Right lobe of liver (tissue), 6 donors: ENCODE measurements at regions not wholly inside any gene's neighbourhood (a gene's known extent, or its start where the extent isn't known, plus 50 kb on each side); places are given as distances from the start of the nearest gene placed in this dataset.
"Not testable (repeated sequence)": the region's sequence is repeated elsewhere in the genome, so short reads cannot be mapped to it uniquely, and the experiment has no call there.

Source experiments
- ATAC-seq, 4 donors: fragments of 200-7000 bp; cut with Tn5 transposase; one replicate each; pipeline ENCODE4 v1.9.1; 2020; ENCODE audit warnings: mild to moderate bottlenecking in 4 of 4, moderate library complexity in 4 of 4
- DNase-seq, 3 donors: peaks; one replicate each; pipeline ENCODE4 v3.0.0-alpha.2; 2020
- H3K27ac ChIP-seq, 3 donors: fragments of 200-600 bp; one replicate each; pipeline ENCODE4 v1.8.0; 2022
- H3K27me3 ChIP-seq, 2 donors: fragments of 200-600 bp; one replicate each; pipeline ENCODE4 v1.8.0; 2022
- H3K36me3 ChIP-seq, 4 donors: fragments of 200-600 bp; sonication (generic) in 1 of 4; one replicate each; pipeline versions ENCODE4 v1.5.1 to v1.8.0; 2017 to 2022; ENCODE audit warnings: control low read depth in 1 of 4
- H3K4me1 ChIP-seq, 4 donors: fragments of 200-600 bp; sonication (generic) in 1 of 4; one replicate each; pipeline versions ENCODE4 v1.5.1 to v1.8.0; 2017 to 2022; ENCODE audit warnings: control low read depth in 1 of 4
- H3K4me3 ChIP-seq, 3 donors: fragments of 200-600 bp; one replicate each; pipeline ENCODE4 v1.8.0; 2022
- H3K9me3 ChIP-seq, 4 donors: fragments of 200-600 bp; sonication (generic) in 1 of 4; one replicate each; pipeline versions ENCODE4 v1.5.1 to v1.8.0; 2017 to 2022; ENCODE audit warnings: control low read depth in 1 of 4
- CTCF ChIP-seq, 4 donors: fragments of 200-600 bp in 3 of 4; fragments of 450-650 bp in 1 of 4; IDR thresholded peaks; one replicate each; pipeline versions ENCODE4 v1.5.1 to v1.8.0; 2016 to 2022; ENCODE audit warnings: antibody characterized with exemption in 4 of 4, mild to moderate bottlenecking in 2 of 4
- POLR2A ChIP-seq: fragments of 450-650 bp; IDR thresholded peaks from one replicate; pipeline ENCODE4 v1.6.1; 2017; ENCODE audit warnings: antibody characterized with exemption, mild to moderate bottlenecking
- WGBS: methylation state at CpG from one replicate; pipeline ENCODE4 v1.1.6; 2018; ENCODE audit warnings: low coverage, low lambda C conversion rate; ENCODE audit not compliant: insufficient coverage; ENCODE audit errors: missing lambda C conversion rate; 5-methylcytosine and 5-hydroxymethylcytosine counted together
- intact Hi-C, 2 donors: fragments of 100-400 bp; cut with DNase I; formaldehyde crosslinking; loops; one replicate each; pipeline versions ENCODE4 v1.11.2 to v1.14.1; 2022
- donor health status: DM: no; HTN: yes; CAD: no.
- donor health status: DM: no; HTN: no; CAD: no.
- donor health status: DM: no; HTN: no; CAD: no.
- donor health status: DM: no; HTN: yes; CAD: no.
- donor health status: DM: no; HTN: yes; CAD: no.

GRCh38 chr2:7634409-7634808, 717.2 kb downstream of the RNF144A start:
- H3K27me3 ChIP-seq = no peaks in the 10 kb centered on the region
- H3K4me3 ChIP-seq = no peak overlapping the region
- no peak for DNase-seq
- no peaks in the 10 kb centered on the region for H3K36me3 ChIP-seq
- no peak overlapping the region for H3K27ac ChIP-seq
- no peaks in the 10 kb centered on the region for H3K9me3 ChIP-seq
- TF ChIP-seq POLR2A = no peak
- no peak for TF ChIP-seq CTCF (IDR thresholded peaks at IDR 0.05)
- WGBS = 68% methylated on average over 7 of the region's 7 CpGs
- intact Hi-C loops = no loop called here
- peaks cover 0 to 4% (median 0%) of the 10 kb centered on the region in 4 donors for H3K4me1 ChIP-seq
- no peak for ATAC-seq

- ATAC-seq (peak; percentile 63 to 93 (median 78)), DNase-seq (peak in 1 of 3 donors; percentile 61)
- H3K27ac ChIP-seq = no peak overlapping the region
- intact Hi-C loops = no loop called here
- H3K4me1 ChIP-seq = peaks cover 0 to 16% (median 3%) of the 10 kb centered on the region in 4 donors
- no peak overlapping the region for H3K4me3 ChIP-seq
- H3K9me3 ChIP-seq = no peaks in the 10 kb centered on the region
- no peaks in the 10 kb centered on the region for H3K27me3 ChIP-seq
- no peak for TF ChIP-seq CTCF (IDR thresholded peaks at IDR 0.05)
- TF ChIP-seq POLR2A = no peak
- no peaks in the 10 kb centered on the region for H3K36me3 ChIP-seq
- 18% methylated on average over 1 of the region's 1 CpG for whole genome bisulfite sequencing
Measured at GRCh38 chr2:7639476-7639875, 722.3 kb downstream of the RNF144A start.

- ATAC-seq, H3K27me3 ChIP-seq, DNase-seq, intact Hi-C loops, H3K9me3 ChIP-seq, H3K27ac ChIP-seq, H3K4me3 ChIP-seq, H3K36me3 ChIP-seq: not testable (repeated sequence)
- WGBS = 75% methylated on average over 1 of the region's 3 CpGs
- H3K4me1 ChIP-seq = peaks cover 0 to 16% (median 3%) of the 10 kb centered on the region in 4 donors
Measured at GRCh38 chr2:7641272-7641671, 724.1 kb downstream of the RNF144A start.

GRCh38 chr2:7646024-7646423, 728.8 kb downstream of the RNF144A start:
- DNase-seq (no peak), ATAC-seq (no peak)
- Histone ChIP-seq H3K27ac (no peak overlapping the region), H3K36me3 (no peaks in the 10 kb centered on the region), H3K27me3 (no peaks in the 10 kb centered on the region), H3K9me3 (no peaks in the 10 kb centered on the region), H3K4me3 (no peak overlapping the region), H3K4me1 (no peaks in the 10 kb centered on the region)
- TF ChIP-seq CTCF (IDR thresholded peaks at IDR 0.05) = no peak
- TF ChIP-seq POLR2A = no peak
- intact Hi-C loops = no loop called here
- 67% methylated on average over 3 of the region's 3 CpGs for WGBS

DNA sequence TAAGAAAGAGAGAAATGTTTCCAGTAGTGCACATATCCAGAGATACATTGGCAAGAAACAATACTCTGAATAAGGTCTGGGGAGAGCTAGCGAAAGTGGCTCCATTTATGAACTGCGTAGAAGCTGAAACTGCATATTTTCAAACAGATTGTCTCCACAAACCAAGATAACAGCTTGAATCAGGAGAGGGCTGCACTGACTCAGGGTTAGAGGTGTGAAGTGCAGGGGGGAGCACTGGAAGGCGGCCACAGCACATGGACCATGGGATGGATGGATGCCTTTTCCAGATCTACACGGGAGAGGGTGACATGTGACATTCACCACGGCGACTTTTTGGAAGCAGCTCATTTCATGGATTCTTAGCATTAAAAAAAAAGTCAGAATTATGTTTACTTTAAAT, 729.4 kb downstream of the RNF144A start:
- ATAC-seq = no peak
- intact Hi-C loops = no loop called here
- H3K36me3 ChIP-seq = no peaks in the 10 kb centered on the region
- no peak for DNase-seq
- TF ChIP-seq CTCF (IDR thresholded peaks at IDR 0.05) (no peak), POLR2A (no peak)
- H3K27me3 ChIP-seq = no peaks in the 10 kb centered on the region
- H3K4me1 ChIP-seq = no peaks in the 10 kb centered on the region
- 71% methylated on average over 6 of the region's 6 CpGs for WGBS
- no peak overlapping the region for H3K27ac ChIP-seq
- no peaks in the 10 kb centered on the region for H3K9me3 ChIP-seq
- no peak overlapping the region for H3K4me3 ChIP-seq
